ENCODE measurements at regions not wholly inside any gene's neighbourhood (a gene's known extent, or its start where the extent isn't known, plus 50 kb on each side); places are given as distances from the start of the nearest gene placed in this dataset.
"Not testable (repeated sequence)": the region's sequence is repeated elsewhere in the genome, so short reads cannot be mapped to it uniquely, and the experiment has no call there.

GRCh38 chr20:29743101-29743931 is 1514.1 kb upstream of the DEFB115 start:
- no peak for TF ChIP-seq POLR2AphosphoS5 (IDR thresholded peaks at IDR 0.05; ENCODE audit: borderline replicate concordance, low read depth, low read length)
- TF ChIP-seq FOXP2 (optimal IDR thresholded peaks at IDR 0.05; ENCODE audit: control extremely low read depth, extremely low read length, insufficient read depth) = no peak
- no peak for TF ChIP-seq EZH2 (IDR thresholded peaks at IDR 0.05)
- H3K4me3 ChIP-seq = no peak overlapping the region
- no peaks in the 10 kb centered on the region for H3K9me3 ChIP-seq (ENCODE audit: low read depth, low read length)
- no peak for DNase-seq (ENCODE audit: low read depth, low spot score)
- no peaks in the 10 kb centered on the region for H3K36me3 ChIP-seq (ENCODE audit: insufficient read depth, low read length)
- H3K9ac ChIP-seq (ENCODE audit: insufficient read length) = no peak overlapping the region
- H3K27ac ChIP-seq = no peak overlapping the region

GRCh38 chr20:29744071-29744470 is 1513.4 kb upstream of the DEFB115 start:
- H3K9me3 ChIP-seq (ENCODE audit: low read depth, low read length) = no peaks in the 10 kb centered on the region
- no peak for DNase-seq (ENCODE audit: low read depth, low spot score)
- H3K36me3 ChIP-seq (ENCODE audit: insufficient read depth, low read length) = no peaks in the 10 kb centered on the region
- TF ChIP-seq FOXP2 (optimal IDR thresholded peaks at IDR 0.05; ENCODE audit: control extremely low read depth, extremely low read length, insufficient read depth) = no peak
- no peak for TF ChIP-seq EZH2 (IDR thresholded peaks at IDR 0.05)
- no peak for TF ChIP-seq POLR2AphosphoS5 (IDR thresholded peaks at IDR 0.05; ENCODE audit: borderline replicate concordance, low read depth, low read length)
- H3K4me3 ChIP-seq = no peak overlapping the region
- H3K27ac ChIP-seq = no peak overlapping the region
- no peak overlapping the region for H3K9ac ChIP-seq (ENCODE audit: insufficient read length)

GRCh38 chr20:29745534-29746245 is 1511.8 kb upstream of the DEFB115 start:
- not testable (repeated sequence) for H3K36me3 ChIP-seq (ENCODE audit: insufficient read depth, low read length); H3K9me3 ChIP-seq (ENCODE audit: low read depth, low read length); H3K27ac ChIP-seq; H3K4me3 ChIP-seq; DNase-seq (ENCODE audit: low read depth, low spot score); H3K9ac ChIP-seq (ENCODE audit: insufficient read length)

- Histone ChIP-seq H3K27ac (no peak overlapping the region), H3K4me3 (no peak overlapping the region), H3K9me3 (ENCODE audit: low read depth, low read length) (no peaks in the 10 kb centered on the region), H3K9ac (ENCODE audit: insufficient read length) (no peak overlapping the region), H3K36me3 (ENCODE audit: insufficient read depth, low read length) (no peaks in the 10 kb centered on the region)
- DNase-seq (ENCODE audit: low read depth, low spot score) = no peak
- TF ChIP-seq POLR2AphosphoS5 (IDR thresholded peaks at IDR 0.05; ENCODE audit: borderline replicate concordance, low read depth, low read length) (no peak), FOXP2 (optimal IDR thresholded peaks at IDR 0.05; ENCODE audit: control extremely low read depth, extremely low read length, insufficient read depth) (no peak)
Measured at GRCh38 chr20:29750268-29750899, 1507.1 kb upstream of the DEFB115 start.

- not testable (repeated sequence) for DNase-seq (ENCODE audit: low read depth, low spot score); H3K36me3 ChIP-seq (ENCODE audit: insufficient read depth, low read length); H3K9me3 ChIP-seq (ENCODE audit: low read depth, low read length); H3K4me3 ChIP-seq; H3K27ac ChIP-seq; H3K9ac ChIP-seq (ENCODE audit: insufficient read length)
Measured at GRCh38 chr20:29752644-29753425, 1504.6 kb upstream of the DEFB115 start.

- DNase-seq (ENCODE audit: low read depth, low spot score); H3K36me3 ChIP-seq (ENCODE audit: insufficient read depth, low read length); H3K9me3 ChIP-seq (ENCODE audit: low read depth, low read length); H3K9ac ChIP-seq (ENCODE audit: insufficient read length); H3K27ac ChIP-seq; H3K4me3 ChIP-seq: not testable (repeated sequence)
Measured at GRCh38 chr20:29753426-29753746, 1504.1 kb upstream of the DEFB115 start.

- H3K9me3 ChIP-seq (ENCODE audit: low read depth, low read length); H3K4me3 ChIP-seq; H3K9ac ChIP-seq (ENCODE audit: insufficient read length); H3K27ac ChIP-seq; H3K36me3 ChIP-seq (ENCODE audit: insufficient read depth, low read length); DNase-seq (ENCODE audit: low read depth, low spot score): not testable (repeated sequence)
Measured at GRCh38 chr20:29753879-29754278, 1503.6 kb upstream of the DEFB115 start.

- DNase-seq (ENCODE audit: low read depth, low spot score); H3K36me3 ChIP-seq (ENCODE audit: insufficient read depth, low read length); H3K9me3 ChIP-seq (ENCODE audit: low read depth, low read length); H3K9ac ChIP-seq (ENCODE audit: insufficient read length); H3K4me3 ChIP-seq; H3K27ac ChIP-seq: not testable (repeated sequence)
Measured at GRCh38 chr20:29755854-29756498, 1501.5 kb upstream of the DEFB115 start.
